A549 (cell line): ENCODE measurements at regions not wholly inside any gene's neighbourhood (a gene's known extent, or its start where the extent isn't known, plus 50 kb on each side); places are given as distances from the start of the nearest gene placed in this dataset.

Source experiments
- ATAC-seq, 2 experiments: fragments of 200-7000 bp in 1 of 2; fragments of >200 bp in 1 of 2; cut with Nextera tagmentation in 1 of 2; cut with Tn5 transposase in 1 of 2; 3 replicates each; pipeline versions ENCODE4 v1.8.0 to v1.9.1; 2018 to 2020; ENCODE audit warnings: mild to moderate bottlenecking in 1 of 2, moderate library complexity in 1 of 2
- CTCF ChIA-PET: fragments of 300-600 bp; sonication (Branson Sonifier 250); formaldehyde crosslinking; extraction: SDS; loops from one replicate; lab custom pipeline; 2021; ENCODE audit warnings: antibody characterized with exemption, inconsistent platforms; lab: Yijun Ruan, JAX
- POLR2A ChIA-PET: fragments of 350-600 bp; formaldehyde crosslinking; extraction: SDS; loops from one replicate; lab custom pipeline; 2021; ENCODE audit warnings: antibody characterized with exemption, inconsistent platforms; lab: Yijun Ruan, JAX
- DNase-seq, 2 experiments: peaks; one replicate each; pipeline versions ENCODE4 v3.0.0 to v3.0.0-alpha.2; 2011 to 2016; ENCODE audit warnings: low read depth in 1 of 2, low spot score in 1 of 2
- FAIRE-seq: peaks from 2 replicates; lab custom pipeline; 2011; peaks lifted over from hg19 to GRCh38; lab: Jason Lieb, UNC
- H3K27ac ChIP-seq, 2 experiments: fragments of >200 bp; sonication (Bioruptor Twin); formaldehyde crosslinking; 3 replicates each; pipeline ENCODE4 v1.5.1; 2016 to 2017
- H3K4me1 ChIP-seq: fragments of >200 bp; sonication (Bioruptor Twin); formaldehyde crosslinking; 3 replicates; pipeline ENCODE4 v1.6.1; 2016
- H3K4me2 ChIP-seq: fragments of >200 bp; sonication (Bioruptor Twin); formaldehyde crosslinking; 3 replicates; pipeline ENCODE4 v1.6.1; 2016
- H3K4me3 ChIP-seq: fragments of >200 bp; sonication (Bioruptor Twin); formaldehyde crosslinking; 3 replicates; pipeline ENCODE4 v1.5.1; 2016
- H3K9me3 ChIP-seq: fragments of >200 bp; sonication (Bioruptor Twin); formaldehyde crosslinking; 3 replicates; pipeline ENCODE4 v1.6.1; 2016
- BHLHE40 ChIP-seq: IDR thresholded peaks from 2 replicates; pipeline ENCODE4 v1.6.1; 2012; ENCODE audit warnings: low read depth, low read length, inconsistent platforms
- CBX8 ChIP-seq: fragments of 200-600 bp; sonication (generic); IDR thresholded peaks from 2 replicates; pipeline ENCODE4 v1.6.1; 2016
- CEBPB ChIP-seq, 2 experiments: fragments of >200 bp in 1 of 2; sonication (Bioruptor Twin) in 1 of 2; formaldehyde crosslinking in 1 of 2; IDR thresholded peaks; 2 replicates each; pipeline ENCODE4 v1.6.1; 2012 to 2016
- CHD2 ChIP-seq: fragments of 150-350 bp; IDR thresholded peaks from 2 replicates; pipeline ENCODE4 v1.6.1; 2014; ENCODE audit warnings: low read length; ENCODE audit not compliant: partially characterized antibody
- CHD4 ChIP-seq: fragments of 200-600 bp; sonication (generic); IDR thresholded peaks from 2 replicates; pipeline ENCODE4 v1.6.1; 2016; ENCODE audit warnings: antibody characterized with exemption, mild to moderate bottlenecking, borderline replicate concordance
- EHF ChIP-seq: fragments of 250-450 bp; sonication (Bioruptor Pico); IDR thresholded peaks from 2 replicates; pipeline ENCODE4 v1.5.0; 2020; ENCODE audit warnings: mild to moderate bottlenecking
- ELK1 ChIP-seq: fragments of 150-350 bp; IDR thresholded peaks from 2 replicates; pipeline ENCODE4 v1.6.1; 2014; ENCODE audit warnings: low read depth, mild to moderate bottlenecking, low read length
- ESRRA ChIP-seq: fragments of 150-350 bp; IDR thresholded peaks from 2 replicates; pipeline ENCODE4 v1.6.1; 2014; ENCODE audit warnings: mild to moderate bottlenecking, low read length, borderline replicate concordance
- FOSB ChIP-seq: fragments of 250-450 bp; sonication (Bioruptor Pico); IDR thresholded peaks from 2 replicates; pipeline ENCODE4 v1.5.0; 2020; ENCODE audit warnings: mild to moderate bottlenecking, moderate library complexity
- FOXS1 ChIP-seq: fragments of 250-450 bp; sonication (Bioruptor Pico); IDR thresholded peaks from 2 replicates; pipeline ENCODE4 v1.5.0; 2020; ENCODE audit warnings: mild to moderate bottlenecking, moderate library complexity
- HDAC2 ChIP-seq: fragments of 200-600 bp; sonication (generic); IDR thresholded peaks from 2 replicates; pipeline ENCODE4 v1.6.1; 2016
- JUN ChIP-seq, 2 experiments: fragments of >200 bp; sonication (Bioruptor Twin); formaldehyde crosslinking; IDR thresholded peaks; 2 replicates in 1 of 2; 3 replicates in 1 of 2; pipeline ENCODE4 v1.6.1; 2016 to 2017
- KDM1A ChIP-seq: fragments of 200-600 bp; sonication (generic); IDR thresholded peaks from 2 replicates; pipeline ENCODE4 v1.6.1; 2016; ENCODE audit warnings: low read depth, mild to moderate bottlenecking
- MAFK ChIP-seq: fragments of 450-650 bp; IDR thresholded peaks from 2 replicates; pipeline ENCODE4 v1.6.1; 2014; ENCODE audit not compliant: partially characterized antibody
- MYC ChIP-seq: IDR thresholded peaks from 2 replicates; pipeline ENCODE4 v1.6.1; 2012; ENCODE audit warnings: mild to moderate bottlenecking, inconsistent platforms, low read length, improper control_type of control experiment, borderline replicate concordance
- NFE2L2 ChIP-seq: fragments of 150-350 bp; conservative IDR thresholded peaks from 2 replicates; pipeline ENCODE4 v1.6.1; 2014; ENCODE audit warnings: low read length
- NPAS2 ChIP-seq: fragments of 250-450 bp; sonication (Bioruptor Pico); IDR thresholded peaks from 2 replicates; pipeline ENCODE4 v1.8.0; 2022; ENCODE audit warnings: mild to moderate bottlenecking, moderate library complexity, borderline replicate concordance
- PBX3 ChIP-seq: IDR thresholded peaks from 2 replicates; pipeline ENCODE4 v1.6.1; 2012
- POLR2A ChIP-seq: IDR thresholded peaks from 2 replicates; pipeline ENCODE4 v1.6.1; 2012; ENCODE audit warnings: mild to moderate bottlenecking, low read length
- POLR2AphosphoS2 ChIP-seq: conservative IDR thresholded peaks from 2 replicates; pipeline ENCODE4 v1.6.1; 2012; ENCODE audit warnings: low read length, improper control_type of control experiment, inconsistent platforms
- RCOR1 ChIP-seq: fragments of 150-350 bp; IDR thresholded peaks from 2 replicates; pipeline ENCODE4 v1.6.1; 2014; ENCODE audit warnings: antibody characterized with exemption, low read length, low read depth
- RFX5 ChIP-seq: fragments of 450-650 bp; IDR thresholded peaks from 2 replicates; pipeline ENCODE4 v1.7.1; 2014; ENCODE audit warnings: antibody characterized with exemption, mild to moderate bottlenecking, moderate library complexity
- SMC3 ChIP-seq: fragments of >200 bp; sonication (Bioruptor Twin); formaldehyde crosslinking; IDR thresholded peaks from 3 replicates; pipeline ENCODE4 v1.6.1; 2018; ENCODE audit warnings: inconsistent platforms
- SREBF2 ChIP-seq: fragments of 450-650 bp; IDR thresholded peaks from 2 replicates; pipeline ENCODE4 v1.6.1; 2014; ENCODE audit warnings: mild to moderate bottlenecking, moderate library complexity
- TFCP2L1 ChIP-seq: fragments of 250-450 bp; sonication (Bioruptor Pico); IDR thresholded peaks from 2 replicates; pipeline ENCODE4 v1.5.0; 2021; ENCODE audit warnings: mild to moderate bottlenecking
- USF2 ChIP-seq: fragments of 450-650 bp; IDR thresholded peaks from 2 replicates; pipeline ENCODE4 v1.6.1; 2014; ENCODE audit warnings: antibody characterized with exemption
- ZC3H11A ChIP-seq: fragments of 450-650 bp; IDR thresholded peaks from 2 replicates; pipeline ENCODE4 v1.6.1; 2014; ENCODE audit warnings: antibody characterized with exemption, mild to moderate bottlenecking
- ZSCAN20 ChIP-seq: fragments of 250-450 bp; sonication (Bioruptor Pico); IDR thresholded peaks from 2 replicates; pipeline ENCODE4 v1.8.0; 2022; ENCODE audit warnings: mild to moderate bottlenecking, moderate library complexity
- WGBS: methylation state at CpG from one replicate; pipeline ENCODE4 v1.1.6; 2017; ENCODE audit errors: missing lambda C conversion rate; 5-methylcytosine and 5-hydroxymethylcytosine counted together

GRCh38 chr16:65855171-65856145, 511.0 kb upstream of the CDH5 start:
- Histone ChIP-seq H3K4me3 (no peak overlapping the region), H3K4me2 (no peak overlapping the region), H3K4me1 (no peaks in the 10 kb centered on the region), H3K27ac (no peak overlapping the region), H3K9me3 (no peaks in the 10 kb centered on the region)
- no peak for TF ChIP-seq ESRRA
- no peak for TF ChIP-seq CHD2
- TF ChIP-seq BHLHE40, result no peak
- TF ChIP-seq PBX3, result no peak
- TF ChIP-seq ZSCAN20 (CRISPR knock-in tag), result no peak
- no peak for TF ChIP-seq MYC
- TF ChIP-seq USF2, result no peak
- TF ChIP-seq FOSB, result no peak
- TF ChIP-seq HDAC2, result no peak
- TF ChIP-seq ZC3H11A, result no peak
- no peak for TF ChIP-seq SREBF2
- no peak for TF ChIP-seq NFE2L2
- no peak for TF ChIP-seq JUN (IDR thresholded peaks at IDR 0.05)
- TF ChIP-seq KDM1A, result no peak
- TF ChIP-seq RFX5, result no peak
- TF ChIP-seq CEBPB (IDR thresholded peaks at IDR 0.05), result no peak
- no peak for TF ChIP-seq ELK1
- 13% methylated on average over 10 of the region's 11 CpGs for WGBS
- ChIA-PET POLR2A (no interaction called here), CTCF (no interaction called here)
- DNase-seq (no peak), ATAC-seq (no peak), FAIRE-seq (no peak)

GRCh38 chr16:65846210-65846602, 520.3 kb upstream of the CDH5 start:
- ATAC-seq, result no peak
- H3K4me3 ChIP-seq, result no peak overlapping the region
- ChIA-PET POLR2A (no interaction called here), CTCF (no interaction called here)
- DNase-seq, result no peak
- H3K4me2 ChIP-seq, result no peak overlapping the region
- TF ChIP-seq TFCP2L1 (CRISPR knock-in tag), result no peak
- TF ChIP-seq ESRRA, result no peak
- no peak for TF ChIP-seq RCOR1
- no peak for TF ChIP-seq FOXS1 (CRISPR knock-in tag)
- no peak for TF ChIP-seq NPAS2 (CRISPR knock-in tag)
- TF ChIP-seq JUN (IDR thresholded peaks at IDR 0.05), result no peak
- no peak for TF ChIP-seq SMC3
- TF ChIP-seq CBX8, result no peak
- no peak for TF ChIP-seq MAFK
- TF ChIP-seq POLR2AphosphoS2, result no peak
- no peak for TF ChIP-seq EHF (CRISPR knock-in tag)
- TF ChIP-seq CHD4, result no peak
- no peak for TF ChIP-seq POLR2A
- H3K9me3 ChIP-seq, result no peaks in the 10 kb centered on the region
- no peaks in the 10 kb centered on the region for H3K4me1 ChIP-seq
- no peak for FAIRE-seq
- no peak overlapping the region for H3K27ac ChIP-seq
- WGBS, result 13% methylated on average over 1 of the region's 1 CpG
